ENCODE measurements at regions not wholly inside any gene's neighbourhood (a gene's known extent, or its start where the extent isn't known, plus 50 kb on each side); places are given as distances from the start of the nearest gene placed in this dataset.

DNA sequence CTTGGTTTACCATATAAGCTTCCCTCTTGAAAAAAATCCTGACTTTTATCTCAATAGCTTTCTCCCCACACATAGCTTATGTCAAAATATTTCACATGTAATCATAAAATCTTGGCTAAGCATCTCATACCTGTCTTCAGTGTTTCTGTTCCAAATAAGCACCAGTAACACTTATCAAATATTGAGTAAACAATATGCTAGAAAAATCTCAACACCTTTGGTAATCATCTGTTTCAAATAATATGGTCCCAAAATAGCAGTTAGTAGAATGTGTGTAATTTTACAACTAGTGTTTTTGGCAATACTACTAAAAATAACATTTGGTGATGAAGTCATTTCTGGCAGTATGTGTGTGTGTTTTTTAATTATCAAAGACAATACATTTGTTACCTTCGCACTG is 2138.2 kb downstream of the PCDH7 start:
- no peak for TF ChIP-seq CTCF (conservative IDR thresholded peaks at IDR 0.05; ENCODE audit: low read depth, low read length)
- TF ChIP-seq EZH2 (IDR thresholded peaks at IDR 0.05; ENCODE audit: borderline replicate concordance, low read depth, low read length, poor library complexity, severe bottlenecking): no peak
